IPS DF 4.7 (cell line): ENCODE measurements at regions not wholly inside any gene's neighbourhood (a gene's known extent, or its start where the extent isn't known, plus 50 kb on each side); places are given as distances from the start of the nearest gene placed in this dataset.

Experiments
- DNase-seq: peaks from one replicate; pipeline ENCODE4 v3.0.0-alpha.2; 2013; ENCODE audit warnings: low spot score; ENCODE audit errors: extremely low read depth

GRCh38 chr15:62605282-62605681, 437.3 kb upstream of the TPM1 start:
- no peak for DNase-seq

GRCh38 chr15:62606376-62607113, 436.0 kb upstream of the TPM1 start:
- DNase-seq: no peak

- no peak for DNase-seq
These were observed 435.5 kb upstream of the TPM1 start for GRCh38 chr15:62607114-62607462.

- DNase-seq: no peak
These were observed 434.9 kb upstream of the TPM1 start for GRCh38 chr15:62607643-62608042.

GRCh38 chr15:62608369-62608768, 434.2 kb upstream of the TPM1 start:
- no peak for DNase-seq

GRCh38 chr15:62610265-62610869, 432.2 kb upstream of the TPM1 start:
- DNase-seq: no peak

- no peak for DNase-seq
These were observed 431.5 kb upstream of the TPM1 start for GRCh38 chr15:62611002-62611401.

GRCh38 chr15:62612183-62612733, 430.3 kb upstream of the TPM1 start:
- no peak for DNase-seq

- no peak for DNase-seq
These were observed 429.8 kb upstream of the TPM1 start for GRCh38 chr15:62612771-62613170.

- DNase-seq: no peak
These were observed 425.8 kb upstream of the TPM1 start for GRCh38 chr15:62616746-62617145.

GRCh38 chr15:62617741-62618140, 424.8 kb upstream of the TPM1 start:
- DNase-seq: no peak

- no peak for DNase-seq
These were observed 424.1 kb upstream of the TPM1 start for GRCh38 chr15:62618432-62618831.

- no peak for DNase-seq
These were observed 423.6 kb upstream of the TPM1 start for GRCh38 chr15:62618846-62619504.

GRCh38 chr15:62619526-62619925, 423.0 kb upstream of the TPM1 start:
- DNase-seq: no peak

- DNase-seq: no peak
These were observed 419.8 kb upstream of the TPM1 start for GRCh38 chr15:62622775-62623174.

- DNase-seq: no peak
These were observed 417.8 kb upstream of the TPM1 start for GRCh38 chr15:62624547-62625378.

GRCh38 chr15:62625429-62626033, 417.0 kb upstream of the TPM1 start:
- no peak for DNase-seq

GRCh38 chr15:62626903-62627302, 415.6 kb upstream of the TPM1 start:
- DNase-seq: no peak

GRCh38 chr15:62631076-62631724, 411.3 kb upstream of the TPM1 start:
- no peak for DNase-seq

- DNase-seq: no peak
These were observed 405.5 kb upstream of the TPM1 start for GRCh38 chr15:62636823-62637573.
